ENCODE measurements at regions not wholly inside any gene's neighbourhood (a gene's known extent, or its start where the extent isn't known, plus 50 kb on each side); places are given as distances from the start of the nearest gene placed in this dataset.

DNA sequence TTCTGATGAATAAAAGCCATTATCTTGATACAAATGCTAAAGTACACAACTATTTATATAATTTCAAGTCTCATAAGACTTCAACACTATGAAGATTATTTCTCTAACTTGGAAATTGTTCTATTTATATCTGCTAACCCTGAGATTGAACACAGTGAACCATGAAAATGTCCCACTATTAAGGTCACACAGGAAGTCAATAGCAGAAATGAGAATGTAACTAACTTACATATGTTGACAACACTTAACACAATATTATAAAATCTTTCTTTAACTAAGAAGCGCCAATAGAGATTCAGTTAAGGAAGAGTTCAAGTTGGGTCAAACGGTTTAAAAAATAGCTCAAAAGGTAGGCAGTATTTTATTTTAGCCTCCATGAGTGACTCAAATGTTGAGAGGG lies 551.8 kb upstream of the CBLB start:
- Histone ChIP-seq H3K4me3 (ENCODE audit: low read depth, low read length) (no peak overlapping the region), H3K27me3 (ENCODE audit: insufficient read depth, low read depth, severe bottlenecking) (no peaks in the 10 kb centered on the region), H3K9me3 (ENCODE audit: severe bottlenecking) (no peaks in the 10 kb centered on the region), H3K27ac (no peak overlapping the region), H3K36me3 (no peaks in the 10 kb centered on the region)
- TF ChIP-seq, protein P1, sequence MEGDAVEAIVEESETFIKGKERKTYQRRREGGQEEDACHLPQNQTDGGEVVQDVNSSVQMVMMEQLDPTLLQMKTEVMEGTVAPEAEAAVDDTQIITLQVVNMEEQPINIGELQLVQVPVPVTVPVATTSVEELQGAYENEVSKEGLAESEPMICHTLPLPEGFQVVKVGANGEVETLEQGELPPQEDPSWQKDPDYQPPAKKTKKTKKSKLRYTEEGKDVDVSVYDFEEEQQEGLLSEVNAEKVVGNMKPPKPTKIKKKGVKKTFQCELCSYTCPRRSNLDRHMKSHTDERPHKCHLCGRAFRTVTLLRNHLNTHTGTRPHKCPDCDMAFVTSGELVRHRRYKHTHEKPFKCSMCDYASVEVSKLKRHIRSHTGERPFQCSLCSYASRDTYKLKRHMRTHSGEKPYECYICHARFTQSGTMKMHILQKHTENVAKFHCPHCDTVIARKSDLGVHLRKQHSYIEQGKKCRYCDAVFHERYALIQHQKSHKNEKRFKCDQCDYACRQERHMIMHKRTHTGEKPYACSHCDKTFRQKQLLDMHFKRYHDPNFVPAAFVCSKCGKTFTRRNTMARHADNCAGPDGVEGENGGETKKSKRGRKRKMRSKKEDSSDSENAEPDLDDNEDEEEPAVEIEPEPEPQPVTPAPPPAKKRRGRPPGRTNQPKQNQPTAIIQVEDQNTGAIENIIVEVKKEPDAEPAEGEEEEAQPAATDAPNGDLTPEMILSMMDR (IDR thresholded peaks at IDR 0.05; ENCODE audit: low read depth, low read length): no peak
- DNase-seq: no peak

DNA sequence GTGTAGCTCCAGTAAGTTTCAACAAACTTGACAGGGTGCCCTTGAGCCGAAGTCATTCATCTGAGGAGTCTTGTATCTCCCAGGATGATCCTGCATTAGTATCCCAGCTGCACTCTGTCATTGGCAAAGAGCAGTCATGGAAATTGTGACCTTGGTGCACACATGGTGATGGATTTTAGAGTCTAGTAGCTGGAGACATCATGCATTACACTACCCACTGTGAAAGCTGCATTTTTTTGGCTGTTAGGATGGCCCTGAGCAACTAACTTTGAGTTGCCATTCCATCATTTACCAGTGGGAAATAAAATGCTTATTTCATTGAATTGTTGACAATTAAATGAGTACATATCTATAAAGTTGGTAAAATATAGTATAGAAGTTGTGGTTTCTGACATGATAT lies 552.6 kb upstream of the CBLB start:
- DNase-seq: no peak
- TF ChIP-seq, protein P1 (IDR thresholded peaks at IDR 0.05; ENCODE audit: low read depth, low read length): no peak
- H3K27ac ChIP-seq: no peak overlapping the region

DNA sequence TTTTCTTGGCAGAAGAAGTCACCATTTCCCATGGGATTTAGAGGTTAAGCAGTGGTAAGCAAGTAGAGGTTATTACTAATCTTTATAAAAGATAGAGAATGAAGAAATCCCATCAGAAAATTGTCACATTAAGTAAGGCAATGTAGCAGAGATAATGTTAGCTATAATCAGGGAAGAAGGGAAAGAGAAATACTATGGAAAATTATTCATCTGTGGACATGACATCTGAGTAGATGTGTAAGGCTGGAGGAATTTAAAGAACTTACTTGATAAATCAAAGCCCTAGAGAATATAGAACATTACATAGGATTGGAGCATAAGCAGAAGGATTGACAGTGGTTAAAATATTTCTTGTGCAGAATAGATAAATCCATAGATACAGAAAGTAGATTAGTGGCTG lies 553.1 kb upstream of the CBLB start:
- no peaks in the 10 kb centered on the region for H3K36me3 ChIP-seq
- no peak overlapping the region for H3K4me3 ChIP-seq (ENCODE audit: low read depth, low read length)
- no peak overlapping the region for H3K27ac ChIP-seq
- TF ChIP-seq, protein P1 (IDR thresholded peaks at IDR 0.05; ENCODE audit: low read depth, low read length): no peak
- no peak for DNase-seq
- no peaks in the 10 kb centered on the region for H3K9me3 ChIP-seq (ENCODE audit: severe bottlenecking)
- no peaks in the 10 kb centered on the region for H3K27me3 ChIP-seq (ENCODE audit: insufficient read depth, low read depth, severe bottlenecking)

More for the DNA sequence above, 552.6 kb upstream of the CBLB start:
- H3K9me3 ChIP-seq (ENCODE audit: severe bottlenecking): no peaks in the 10 kb centered on the region
- H3K4me3 ChIP-seq (ENCODE audit: low read depth, low read length): no peak overlapping the region
- no peaks in the 10 kb centered on the region for H3K27me3 ChIP-seq (ENCODE audit: insufficient read depth, low read depth, severe bottlenecking)
- no peaks in the 10 kb centered on the region for H3K36me3 ChIP-seq

DNA sequence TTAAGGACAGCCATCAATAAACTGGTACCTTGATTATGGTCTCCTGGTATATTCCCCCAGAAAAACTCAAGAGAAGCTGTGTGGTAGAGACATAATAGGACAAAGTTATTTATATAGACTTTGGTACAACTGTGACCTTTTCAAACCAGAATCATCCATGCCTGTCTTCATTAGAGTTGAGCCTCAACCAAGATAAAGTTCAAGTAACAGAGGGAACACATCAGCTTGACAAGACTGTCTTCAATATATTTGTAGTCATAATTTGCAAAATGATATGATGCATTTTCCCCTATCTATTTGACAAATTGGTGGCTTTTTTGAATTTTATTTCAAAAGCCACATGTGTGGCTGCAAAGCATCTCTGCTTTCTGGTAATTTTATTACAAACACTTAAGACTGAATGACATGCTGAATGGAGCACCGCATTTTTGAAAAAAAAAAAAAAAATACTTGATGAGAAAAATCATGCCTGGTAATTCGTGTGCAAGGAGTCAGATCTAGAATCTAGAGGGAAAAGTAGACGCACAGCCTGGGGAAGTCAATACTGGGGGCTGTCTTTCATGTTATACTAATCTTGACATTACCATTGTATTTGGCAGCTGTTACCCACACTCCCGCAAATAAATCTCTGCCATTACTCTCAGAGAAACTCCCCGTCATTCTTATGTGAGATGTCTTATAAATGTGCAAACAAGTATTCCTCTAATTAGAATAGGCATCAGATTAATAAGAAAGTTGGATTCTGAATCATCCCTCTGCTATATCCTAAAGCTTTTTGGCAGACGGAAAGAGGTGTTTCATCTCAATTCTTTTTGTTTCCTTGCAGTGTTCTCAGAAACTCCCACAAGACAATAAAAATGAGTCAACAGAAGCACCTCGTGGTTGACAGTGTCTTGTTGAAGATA lies 554.8 kb upstream of the CBLB start:
- TF ChIP-seq, protein P1 (IDR thresholded peaks at IDR 0.05; ENCODE audit: low read depth, low read length): no peak
- no peak for DNase-seq
- Histone ChIP-seq H3K27ac (no peak overlapping the region), H3K27me3 (ENCODE audit: insufficient read depth, low read depth, severe bottlenecking) (no peaks in the 10 kb centered on the region), H3K36me3 (no peaks in the 10 kb centered on the region), H3K9me3 (ENCODE audit: severe bottlenecking) (no peaks in the 10 kb centered on the region), H3K4me3 (ENCODE audit: low read depth, low read length) (no peak overlapping the region)

DNA sequence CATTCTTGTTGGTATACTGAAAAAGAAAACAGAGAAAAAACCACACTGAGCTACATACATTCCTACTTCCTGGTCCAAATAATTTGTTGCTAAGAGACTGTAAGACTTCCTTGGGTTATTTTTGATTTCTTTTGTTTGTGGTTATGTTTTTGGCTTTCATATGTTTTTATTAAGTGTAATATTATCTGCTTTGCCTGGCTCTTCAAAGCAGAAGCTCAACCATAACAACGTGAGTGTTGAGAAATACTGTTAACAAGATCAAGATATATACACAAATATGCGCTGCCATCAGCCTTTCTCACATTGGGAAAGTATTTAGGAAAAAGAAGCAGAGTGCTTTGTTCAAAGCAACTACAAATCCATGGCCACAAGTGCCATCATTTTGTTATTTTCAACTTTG lies 556.2 kb upstream of the CBLB start:
- TF ChIP-seq, protein P1 (IDR thresholded peaks at IDR 0.05; ENCODE audit: low read depth, low read length): no peak
- Histone ChIP-seq H3K27ac (no peak overlapping the region), H3K27me3 (ENCODE audit: insufficient read depth, low read depth, severe bottlenecking) (no peaks in the 10 kb centered on the region), H3K9me3 (ENCODE audit: severe bottlenecking) (no peaks in the 10 kb centered on the region), H3K4me3 (ENCODE audit: low read depth, low read length) (no peak overlapping the region), H3K36me3 (no peaks in the 10 kb centered on the region)
- DNase-seq: no peak
